H7 (cell line): ENCODE measurements at regions not wholly inside any gene's neighbourhood (a gene's known extent, or its start where the extent isn't known, plus 50 kb on each side); places are given as distances from the start of the nearest gene placed in this dataset.
"Not testable (repeated sequence)": the region's sequence is repeated elsewhere in the genome, so short reads cannot be mapped to it uniquely, and the experiment has no call there.

Experiments used
- DNase-seq: peaks from one replicate; pipeline ENCODE4 v3.0.0; 2012
- H3K27me3 ChIP-seq: 2 replicates; pipeline ENCODE4 v1.6.0; 2011; ENCODE audit warnings: mild to moderate bottlenecking, low read length; ENCODE audit not compliant: control insufficient read depth, insufficient read depth
- H3K36me3 ChIP-seq: replicated peaks from 2 replicates; pipeline ENCODE4 v1.5.1; 2011; ENCODE audit warnings: low read length; ENCODE audit not compliant: control insufficient read depth, insufficient read depth
- H3K4me3 ChIP-seq: 2 replicates; pipeline ENCODE4 v1.5.1; 2011; ENCODE audit warnings: low read depth, mild to moderate bottlenecking, control low read depth, low read length, moderate library complexity; ENCODE audit not compliant: insufficient read depth

DNA sequence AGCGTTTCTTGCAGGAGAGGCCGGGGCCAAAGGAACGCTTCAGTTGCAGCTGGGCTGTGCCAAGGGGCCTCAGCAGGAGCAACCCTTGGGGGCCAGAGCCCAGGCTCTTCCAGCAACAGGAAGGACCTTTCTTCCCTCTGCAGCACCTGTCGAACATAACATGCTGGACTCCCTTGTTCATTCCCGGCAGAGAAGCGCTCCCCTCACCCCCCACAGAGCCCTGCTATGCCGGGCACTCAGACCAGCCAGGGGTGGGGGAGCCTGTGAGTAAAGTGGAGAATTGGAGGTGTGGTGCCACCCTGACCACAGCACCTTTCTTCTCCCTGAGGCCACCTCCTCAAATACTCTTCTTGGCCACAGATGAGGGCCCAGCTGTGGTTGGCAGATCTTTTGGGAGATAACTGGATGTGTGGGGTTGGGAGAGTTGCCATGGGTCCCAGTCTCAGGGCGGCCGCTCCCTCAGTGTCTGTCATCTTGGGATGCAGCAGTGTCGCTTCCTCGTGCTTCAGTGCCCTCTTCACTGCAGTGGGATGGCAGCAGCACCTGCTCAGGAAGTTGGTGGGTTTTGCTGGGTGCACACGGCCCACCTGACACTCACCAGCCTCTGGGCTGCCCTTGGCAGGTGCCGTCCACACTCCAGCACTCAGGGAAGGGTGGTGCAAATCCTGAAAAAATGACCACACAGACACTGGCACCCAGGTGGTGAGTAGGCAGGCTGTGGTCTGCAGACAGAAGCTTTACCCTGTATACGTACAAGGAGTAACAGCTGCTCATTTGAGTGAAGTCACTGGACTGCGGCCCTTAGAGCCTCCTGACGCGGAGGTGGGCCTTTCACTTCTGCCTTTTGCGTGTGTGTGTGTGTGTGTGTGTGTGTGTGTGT is 67.5 kb downstream of the NPIPB11 start:
- DNase-seq, H3K27me3 ChIP-seq, H3K36me3 ChIP-seq, H3K4me3 ChIP-seq: not testable (repeated sequence)

DNA sequence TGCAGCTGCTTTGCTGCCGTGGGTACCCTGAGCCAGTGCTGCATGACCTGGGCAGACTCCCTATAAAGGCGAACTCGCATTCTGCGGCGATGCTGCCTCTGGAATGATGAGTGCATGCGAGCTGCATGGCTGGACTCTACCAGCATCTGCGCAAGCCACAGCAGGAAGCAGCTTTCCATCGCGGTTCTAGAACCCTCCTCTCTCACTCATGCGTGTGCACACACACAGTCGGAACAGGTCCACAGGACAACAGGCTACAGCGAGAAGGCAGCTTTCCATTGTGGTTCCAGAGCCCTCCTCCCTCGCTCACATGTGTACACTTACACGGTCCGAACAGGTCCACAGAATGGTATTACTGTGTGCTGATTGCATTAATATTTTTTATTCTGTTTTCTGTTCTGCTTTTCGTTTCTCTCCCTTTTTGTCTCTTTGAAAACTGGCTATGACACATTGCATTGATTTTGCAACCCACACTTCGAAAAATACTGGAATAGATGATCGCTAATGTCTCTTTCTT is 69.1 kb downstream of the NPIPB11 start:
- not testable (repeated sequence) for H3K27me3 ChIP-seq, H3K4me3 ChIP-seq, H3K36me3 ChIP-seq, DNase-seq

DNA sequence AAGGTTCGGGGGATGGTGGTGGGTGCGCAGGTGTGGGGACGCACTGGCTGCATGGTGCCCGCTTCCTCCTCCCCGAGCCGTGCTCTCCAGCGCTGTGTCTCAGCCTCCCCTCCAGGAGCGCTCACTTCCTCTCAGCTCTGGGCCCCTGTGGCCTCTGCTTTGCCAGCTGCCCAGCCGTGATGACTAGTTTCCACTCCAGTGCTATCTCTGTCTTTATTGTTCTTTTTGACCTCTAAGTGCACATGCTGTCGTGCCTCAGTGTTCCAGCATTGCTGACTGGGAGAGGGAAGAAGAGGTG is 71.0 kb downstream of the NPIPB11 start:
- not testable (repeated sequence) for DNase-seq, H3K27me3 ChIP-seq, H3K36me3 ChIP-seq, H3K4me3 ChIP-seq

DNA sequence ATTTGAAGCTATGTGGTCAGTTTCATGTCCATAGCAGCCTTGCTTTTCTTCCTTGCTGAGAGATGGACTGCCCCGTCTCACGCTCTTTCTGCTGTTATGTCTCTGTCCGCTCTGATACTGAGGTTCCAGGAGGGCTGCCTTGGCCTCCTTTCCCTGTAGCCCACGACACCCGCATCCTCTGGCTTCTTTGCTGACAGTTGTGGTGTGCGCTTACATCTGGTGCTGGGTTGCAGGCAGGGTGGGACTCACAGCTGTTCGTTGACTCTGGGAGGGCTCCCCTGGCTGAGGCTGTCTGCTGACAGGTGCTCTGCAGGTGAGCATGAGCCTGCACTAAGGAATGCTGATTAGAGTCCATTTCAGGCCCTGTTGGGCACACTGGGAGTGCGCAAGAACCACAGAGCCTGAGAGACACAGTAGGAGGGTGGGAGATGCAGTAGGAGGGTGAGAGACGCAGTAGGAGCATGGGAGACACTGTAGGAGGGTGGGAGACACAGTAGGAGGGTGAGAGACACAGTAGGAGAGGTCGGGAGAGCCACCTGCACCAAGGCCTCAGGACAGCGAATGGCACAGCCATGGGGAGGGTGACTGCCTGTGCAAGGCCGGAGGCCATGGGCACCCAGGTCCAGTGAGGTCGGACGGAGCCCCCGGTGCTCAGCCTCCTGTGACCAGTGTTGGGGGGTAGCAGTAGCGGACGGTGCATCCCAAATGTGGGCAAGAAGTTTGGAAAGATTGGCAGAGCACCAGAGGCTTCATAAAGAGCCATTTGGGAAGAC is 71.5 kb downstream of the NPIPB11 start:
- not testable (repeated sequence) for H3K4me3 ChIP-seq, DNase-seq, H3K27me3 ChIP-seq, H3K36me3 ChIP-seq

DNA sequence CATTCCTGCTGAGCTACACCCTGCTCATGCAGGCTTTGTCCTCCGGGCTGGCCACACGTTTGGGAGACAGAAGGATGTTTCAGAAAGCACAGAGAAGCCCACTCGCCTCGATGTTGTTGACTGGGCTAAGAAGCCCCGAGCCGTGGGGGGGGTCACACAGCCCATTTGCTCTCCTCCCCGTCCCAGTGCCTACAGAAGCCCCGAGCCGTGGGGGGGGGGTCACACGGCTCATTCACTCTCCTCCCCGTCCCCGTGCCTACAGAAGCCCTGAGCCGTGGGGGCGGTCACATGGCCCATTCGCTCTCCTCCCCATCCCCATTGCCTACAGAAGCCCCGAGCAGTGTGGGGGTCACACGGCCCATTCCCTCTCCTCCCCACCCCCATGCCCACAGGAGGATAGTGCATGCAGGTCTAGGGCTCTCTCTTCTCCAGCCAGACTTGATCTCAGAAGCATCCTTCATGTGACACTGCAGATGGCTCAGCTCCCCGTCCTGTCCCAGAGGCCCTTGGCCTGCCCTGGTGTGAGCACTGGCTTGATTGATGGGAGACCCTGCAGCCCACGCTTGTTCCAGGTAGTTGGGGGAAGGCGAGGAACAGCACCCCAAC is 72.9 kb downstream of the NPIPB11 start:
- H3K36me3 ChIP-seq, H3K27me3 ChIP-seq, H3K4me3 ChIP-seq: not testable (repeated sequence)
- peak; percentile 53 for DNase-seq

DNA sequence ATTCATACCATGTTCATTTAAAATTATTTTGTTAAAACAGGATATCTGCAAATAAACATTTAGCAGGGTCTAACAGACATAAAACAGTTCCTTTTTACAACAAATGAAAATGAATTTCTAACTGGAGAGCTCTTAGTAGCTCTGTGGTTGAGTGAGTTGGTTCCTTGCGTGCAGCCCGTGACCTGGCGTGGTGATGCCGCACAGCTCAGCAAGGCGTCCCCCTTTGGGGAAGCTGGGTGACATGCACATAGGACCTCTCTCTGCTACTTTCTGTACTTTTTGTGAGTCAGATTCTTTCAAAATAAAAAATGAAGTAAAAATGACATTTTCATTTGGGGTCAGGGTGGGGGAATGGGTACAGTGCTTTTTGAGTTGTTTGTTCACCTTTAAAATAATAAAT is 75.9 kb downstream of the NPIPB11 start:
- H3K36me3 ChIP-seq, H3K4me3 ChIP-seq, H3K27me3 ChIP-seq, DNase-seq: not testable (repeated sequence)

DNA sequence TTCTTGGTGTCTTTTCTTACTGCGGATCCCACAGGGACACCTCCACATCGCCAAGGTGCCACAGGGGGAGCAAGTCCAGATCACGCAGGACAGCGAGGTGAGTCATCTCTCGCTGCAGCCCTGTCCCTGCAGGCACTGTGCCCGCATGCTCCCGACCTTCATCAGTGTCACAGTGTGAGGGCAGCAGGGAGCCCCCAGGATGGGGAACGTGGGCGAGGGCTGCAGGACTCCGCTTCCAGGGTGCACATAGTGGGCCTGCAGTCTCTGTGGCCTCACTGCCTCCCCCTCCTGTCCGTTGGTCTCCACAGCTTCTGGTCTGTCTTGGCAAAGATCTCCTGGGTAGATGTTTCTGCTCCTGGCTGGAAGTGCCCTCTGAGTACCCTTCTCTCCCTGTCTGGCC is 78.0 kb downstream of the NPIPB11 start:
- DNase-seq, result peak; percentile 38
- not testable (repeated sequence) for H3K4me3 ChIP-seq, H3K36me3 ChIP-seq, H3K27me3 ChIP-seq

DNA sequence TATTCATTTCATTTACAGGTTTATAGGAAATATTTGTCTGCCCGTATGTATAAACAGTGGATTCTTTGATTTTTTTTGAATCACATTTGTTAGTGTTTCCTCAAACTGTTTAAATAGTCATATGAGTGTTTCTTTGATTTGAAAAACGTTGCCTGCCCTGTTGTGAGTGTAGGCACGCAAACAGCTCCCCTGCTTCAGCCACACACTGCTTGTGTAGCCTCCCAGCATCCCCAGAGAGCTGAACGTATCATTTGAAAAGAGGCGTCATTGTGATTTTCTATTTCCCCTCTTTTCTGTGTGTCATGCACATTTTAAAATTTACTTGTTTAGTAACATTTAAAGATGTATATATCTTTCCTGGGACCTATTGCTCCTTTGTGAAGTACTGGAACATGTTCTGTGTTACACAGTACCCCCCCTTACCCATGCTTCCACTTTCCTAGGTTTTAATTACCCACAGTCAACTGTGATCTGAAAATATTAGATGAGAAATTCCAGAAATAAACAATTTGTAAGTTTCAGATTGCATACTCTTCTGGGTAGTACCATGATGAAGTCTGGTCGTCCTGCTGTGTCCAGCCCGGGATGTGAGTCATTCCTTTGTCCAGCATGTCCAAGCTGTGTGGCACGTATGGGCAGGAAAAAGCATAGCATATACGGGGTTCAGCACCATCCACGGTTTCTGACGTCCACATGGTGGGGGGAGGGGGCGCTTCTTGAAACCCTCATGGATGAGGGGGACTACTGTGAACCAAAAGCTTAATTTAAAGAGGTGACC is 78.7 kb downstream of the NPIPB11 start:
- H3K27me3 ChIP-seq, H3K4me3 ChIP-seq, H3K36me3 ChIP-seq, DNase-seq: not testable (repeated sequence)

DNA sequence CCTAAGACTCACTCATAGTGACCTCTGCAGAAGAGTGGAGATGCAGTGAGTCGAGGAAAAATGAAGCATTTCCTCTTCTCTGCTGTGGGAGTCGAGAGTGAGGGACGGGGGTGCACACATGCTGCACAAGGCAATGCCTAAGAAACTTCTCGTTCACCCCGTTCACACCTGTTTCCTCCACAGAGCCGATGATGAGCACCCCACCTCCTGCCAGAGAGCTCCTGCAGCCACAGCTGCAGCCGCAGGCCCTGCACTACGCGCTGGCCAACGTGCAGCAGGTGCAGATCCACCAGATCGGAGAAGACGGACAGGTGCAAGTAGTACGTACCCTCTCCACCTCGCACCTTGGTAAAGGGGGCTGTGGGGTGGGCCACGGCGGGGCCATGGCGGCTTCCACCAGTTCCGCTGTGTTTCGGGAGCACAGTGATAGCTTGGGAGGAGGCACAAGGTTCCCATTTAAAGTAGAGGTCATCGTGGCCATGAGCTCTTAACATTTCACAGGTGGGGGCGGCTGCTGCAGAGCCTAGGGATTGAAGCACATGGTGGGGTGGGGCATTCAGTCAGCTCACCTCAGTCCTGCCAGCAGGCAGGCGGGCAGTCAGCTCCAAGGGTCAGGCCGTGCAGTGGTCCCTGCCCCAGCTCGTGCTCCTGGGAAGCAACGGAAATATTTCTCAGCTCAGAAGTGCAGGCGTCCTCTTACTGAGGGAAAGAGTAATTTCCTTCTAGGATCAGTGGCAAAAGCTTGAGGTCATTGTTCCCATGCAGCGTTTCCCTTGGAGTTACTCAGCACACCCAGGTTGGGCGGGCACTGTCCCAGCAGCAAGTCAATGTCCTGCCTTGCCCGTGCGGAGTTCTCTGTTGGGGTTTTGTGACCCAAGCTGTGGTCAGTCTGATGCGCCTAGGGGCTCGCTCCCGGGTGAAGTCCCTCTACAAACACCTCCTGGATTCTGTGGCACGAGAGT is 80.1 kb downstream of the NPIPB11 start:
- not testable (repeated sequence) for H3K4me3 ChIP-seq, H3K36me3 ChIP-seq, H3K27me3 ChIP-seq

DNA sequence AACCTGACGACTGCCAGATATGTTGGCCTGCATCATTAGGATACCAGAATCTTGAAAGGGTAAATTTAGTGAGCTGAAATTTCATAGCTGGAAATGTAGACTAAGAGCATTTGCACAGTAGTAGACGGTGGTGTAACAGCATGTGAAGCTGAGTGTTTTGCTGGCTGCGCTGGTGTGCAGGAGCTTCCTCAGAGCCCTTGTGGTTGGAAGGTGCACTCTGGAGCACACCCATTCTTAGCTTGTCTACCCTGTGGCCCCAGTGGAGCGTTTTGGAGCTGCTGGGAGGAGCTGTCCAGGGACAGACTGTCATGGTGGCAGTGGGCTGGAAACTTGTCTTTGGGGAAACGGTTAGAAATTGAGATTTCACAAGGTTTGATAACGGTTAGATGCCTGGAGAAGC is 82.8 kb downstream of the NPIPB11 start:
- H3K4me3 ChIP-seq, H3K27me3 ChIP-seq, H3K36me3 ChIP-seq, DNase-seq: not testable (repeated sequence)

More for the DNA sequence above, 80.1 kb downstream of the NPIPB11 start:
- DNase-seq, result not testable (repeated sequence)

DNA sequence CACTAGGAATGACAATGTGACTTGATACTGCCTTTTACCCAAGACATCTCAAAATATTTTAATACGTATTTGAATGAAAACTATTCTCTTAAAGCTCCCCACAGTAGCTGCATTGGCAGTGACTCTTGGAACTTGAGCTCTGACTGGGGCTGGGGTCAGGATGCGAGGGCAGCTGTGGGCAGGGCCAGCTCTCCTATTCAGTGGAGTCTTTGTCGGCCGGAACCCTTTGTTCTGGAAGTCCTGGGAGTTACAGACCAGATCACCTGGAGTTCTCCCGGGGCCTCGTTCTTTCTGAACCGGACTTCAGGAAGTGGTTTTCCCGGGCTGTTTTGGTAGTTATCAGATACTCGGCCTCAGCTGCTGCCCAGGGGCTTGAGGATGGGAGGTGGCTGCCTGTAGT is 84.9 kb downstream of the NPIPB11 start:
- Histone ChIP-seq H3K36me3 (no peaks in the 10 kb centered on the region), H3K27me3 (no peaks in the 10 kb centered on the region), H3K4me3 (no peak overlapping the region)
- peak; percentile 85 for DNase-seq

DNA sequence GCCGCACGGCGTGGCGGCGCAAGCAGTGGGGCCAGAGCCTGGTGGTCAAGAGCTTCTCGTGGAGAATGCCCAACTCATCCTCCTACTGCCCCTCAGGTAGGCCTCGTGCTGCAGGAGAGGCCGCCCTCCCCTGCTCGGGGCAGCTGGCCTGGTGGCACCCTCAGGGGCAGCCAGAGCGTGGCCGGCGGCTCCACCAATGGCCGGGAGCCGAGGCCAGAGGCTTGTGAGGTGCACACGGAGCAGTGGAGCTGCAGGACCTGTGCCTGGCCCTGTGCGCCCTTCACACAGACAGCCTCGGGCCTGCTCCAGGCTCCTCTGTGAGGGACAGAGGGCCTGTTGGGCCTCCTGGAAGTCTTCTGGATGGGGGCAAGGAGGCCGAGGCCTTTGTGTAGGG is 85.5 kb downstream of the NPIPB11 start:
- Histone ChIP-seq H3K4me3 (no peak overlapping the region), H3K27me3 (no peaks in the 10 kb centered on the region), H3K36me3 (no peaks in the 10 kb centered on the region)
- peak; percentile 46 for DNase-seq

DNA sequence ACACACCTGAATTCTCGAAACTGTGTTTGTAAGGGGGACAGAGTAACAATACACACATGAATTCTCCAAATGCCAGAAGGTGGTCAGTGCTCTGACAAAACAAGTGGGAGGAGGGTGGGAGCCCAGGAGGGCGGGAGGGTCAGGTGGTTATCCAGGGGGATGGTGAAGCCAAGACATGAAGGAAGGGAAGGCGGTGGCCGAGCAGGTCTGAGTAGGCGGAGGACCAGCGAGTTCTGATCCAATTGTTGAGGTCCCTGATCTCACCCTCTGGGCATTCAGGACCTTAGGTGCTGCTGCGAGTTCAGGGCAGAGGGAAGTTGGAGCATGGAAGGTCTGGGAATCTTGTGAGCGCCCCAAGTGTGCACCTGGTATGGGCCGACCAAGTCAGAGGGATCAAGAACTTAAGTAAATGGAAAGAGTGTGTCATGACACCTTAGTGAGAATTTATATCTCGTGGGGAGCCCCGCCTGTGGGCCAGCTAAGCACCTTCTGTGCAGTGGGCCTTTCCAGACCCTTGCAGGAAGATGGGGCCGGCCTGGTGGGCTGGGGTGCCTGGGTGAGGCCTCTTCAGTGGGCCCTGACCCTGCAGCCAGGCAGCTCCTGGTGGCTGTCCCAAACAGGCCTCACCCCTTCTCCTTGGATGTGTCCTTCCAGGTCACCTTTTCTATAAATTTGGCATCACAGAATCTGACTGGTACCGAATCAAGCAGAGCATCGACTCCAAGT is 86.1 kb downstream of the NPIPB11 start:
- DNase-seq, result peak; percentile 30
- H3K36me3 ChIP-seq, result no peaks in the 10 kb centered on the region
- no peaks in the 10 kb centered on the region for H3K27me3 ChIP-seq
- H3K4me3 ChIP-seq, result no peak overlapping the region
